HG03196 (cell line): ENCODE measurements at regions not wholly inside any gene's neighbourhood (a gene's known extent, or its start where the extent isn't known, plus 50 kb on each side); places are given as distances from the start of the nearest gene placed in this dataset.
"Not testable (repeated sequence)": the region's sequence is repeated elsewhere in the genome, so short reads cannot be mapped to it uniquely, and the experiment has no call there.

Experiments used
- ATAC-seq: cut with Tn5 transposase; IDR thresholded peaks from one replicate; pipeline ENCODE4 v1.9.1; 2021; ENCODE audit not compliant: unreplicated experiment

GRCh38 chr12:83665634-83666218 is 979.0 kb downstream of the TMTC2 start:
- no peak for ATAC-seq

- ATAC-seq, result no peak
These were observed 977.9 kb downstream of the TMTC2 start for GRCh38 chr12:83664650-83665049.

- ATAC-seq, result no peak
These were observed 974.1 kb downstream of the TMTC2 start for GRCh38 chr12:83660727-83661358.

- no peak for ATAC-seq
These were observed 972.6 kb downstream of the TMTC2 start for GRCh38 chr12:83659321-83659720.

GRCh38 chr12:83656004-83656403 is 969.3 kb downstream of the TMTC2 start:
- no peak for ATAC-seq

GRCh38 chr12:83642205-83642604 is 955.5 kb downstream of the TMTC2 start:
- no peak for ATAC-seq

- no peak for ATAC-seq
These were observed 955.1 kb downstream of the TMTC2 start for GRCh38 chr12:83641789-83642188.

GRCh38 chr12:83634726-83635267 is 948.1 kb downstream of the TMTC2 start:
- ATAC-seq, result no peak

GRCh38 chr12:83630526-83630925 is 943.8 kb downstream of the TMTC2 start:
- no peak for ATAC-seq

GRCh38 chr12:83629931-83630330 is 943.2 kb downstream of the TMTC2 start:
- ATAC-seq, result no peak

GRCh38 chr12:83622205-83622604 is 935.5 kb downstream of the TMTC2 start:
- ATAC-seq, result no peak

GRCh38 chr12:83619973-83620372 is 933.3 kb downstream of the TMTC2 start:
- no peak for ATAC-seq

GRCh38 chr12:83615152-83615551 is 928.4 kb downstream of the TMTC2 start:
- no peak for ATAC-seq

- ATAC-seq, result no peak
These were observed 926.9 kb downstream of the TMTC2 start for GRCh38 chr12:83613586-83614110.

- no peak for ATAC-seq
These were observed 916.4 kb downstream of the TMTC2 start for GRCh38 chr12:83603106-83603505.

GRCh38 chr12:83575326-83575725 is 888.6 kb downstream of the TMTC2 start:
- no peak for ATAC-seq

GRCh38 chr12:83574142-83574541 is 887.4 kb downstream of the TMTC2 start:
- no peak for ATAC-seq

- ATAC-seq, result no peak
These were observed 887.0 kb downstream of the TMTC2 start for GRCh38 chr12:83573671-83574070.

GRCh38 chr12:83559650-83560049 is 872.9 kb downstream of the TMTC2 start:
- no peak for ATAC-seq

GRCh38 chr12:83556040-83556439 is 869.3 kb downstream of the TMTC2 start:
- ATAC-seq, result not testable (repeated sequence)

- ATAC-seq, result no peak
These were observed 854.7 kb downstream of the TMTC2 start for GRCh38 chr12:83541446-83541845.

GRCh38 chr12:83538361-83538965 is 851.8 kb downstream of the TMTC2 start:
- ATAC-seq, result no peak
